Neural cell (in vitro differentiated cells): ENCODE measurements at regions not wholly inside any gene's neighbourhood (a gene's known extent, or its start where the extent isn't known, plus 50 kb on each side); places are given as distances from the start of the nearest gene placed in this dataset.

ENCODE experiments used
- H2AFZ ChIP-seq: fragments of 200-600, 300-800 bp; sonication (generic), shearing (Covaris generic); 2 replicates; pipeline ENCODE4 v1.6.0; 2014; ENCODE audit warnings: low read depth, mild to moderate bottlenecking, antibody characterized with exemption, low read length, moderate library complexity
- H3F3A ChIP-seq: fragments of 200-600 bp; shearing (Covaris generic); 2 replicates; pipeline ENCODE4 v1.6.1; 2016; ENCODE audit warnings: mild to moderate bottlenecking, moderate library complexity, mixed read lengths, antibody characterized with exemption, low read length; ENCODE audit not compliant: insufficient read depth, poor library complexity, severe bottlenecking
- H3K27ac ChIP-seq: fragments of 200-600, 300-800 bp; sonication (generic), shearing (Covaris generic); 2 replicates; pipeline ENCODE4 v1.5.1; 2014; ENCODE audit warnings: mild to moderate bottlenecking, low read length, moderate library complexity
- H3K27me3 ChIP-seq: fragments of 300-800, 200-600 bp; sonication (generic), shearing (Covaris generic); 2 replicates; pipeline ENCODE4 v1.6.0; 2014; ENCODE audit warnings: mild to moderate bottlenecking, low read depth, low read length, moderate library complexity; ENCODE audit not compliant: insufficient read depth
- H3K36me3 ChIP-seq: fragments of 300-800, 200-600 bp; sonication (generic), shearing (Covaris generic); 2 replicates; pipeline ENCODE4 v1.5.1; 2014; ENCODE audit warnings: mild to moderate bottlenecking, antibody characterized with exemption, low read length, moderate library complexity; ENCODE audit not compliant: insufficient read depth
- H3K4me2 ChIP-seq: fragments of 300-800, 200-600 bp; sonication (generic), shearing (Covaris generic); 2 replicates; pipeline ENCODE4 v1.6.0; 2014; ENCODE audit warnings: mild to moderate bottlenecking, low read length
- H3K4me3 ChIP-seq: fragments of 300-800, 200-600 bp; sonication (generic), shearing (Covaris generic); 2 replicates; pipeline ENCODE4 v1.5.1; 2014; ENCODE audit warnings: mild to moderate bottlenecking, low read length, moderate library complexity
- H3K79me2 ChIP-seq: fragments of 200-600 bp; shearing (Covaris generic); replicated peaks from 2 replicates; pipeline ENCODE4 v1.6.0; 2014; ENCODE audit warnings: mild to moderate bottlenecking, low read length, moderate library complexity; ENCODE audit not compliant: insufficient read depth
- H3K9ac ChIP-seq: fragments of 300-800, 200-600 bp; sonication (generic), shearing (Covaris generic); 2 replicates; pipeline ENCODE4 v1.6.1; 2016; ENCODE audit warnings: mild to moderate bottlenecking, low read length, mixed read lengths
- H3K9me2 ChIP-seq: fragments of 200-600 bp; shearing (Covaris generic); 2 replicates; pipeline ENCODE4 v1.6.1; 2016; ENCODE audit warnings: mild to moderate bottlenecking, low read length, mixed read lengths; ENCODE audit not compliant: insufficient read depth
- H3K9me3 ChIP-seq: fragments of 200-600, 300-800 bp; sonication (generic), shearing (Covaris generic); 2 replicates; pipeline ENCODE4 v1.6.1; 2016; ENCODE audit warnings: mild to moderate bottlenecking, mixed run types, low read length, moderate library complexity, mixed read lengths
- H4K20me1 ChIP-seq: fragments of 200-600 bp; shearing (Covaris generic); 2 replicates; pipeline ENCODE4 v1.6.1; 2016; ENCODE audit warnings: mild to moderate bottlenecking, mixed run types; ENCODE audit not compliant: insufficient read depth
- CTCF ChIP-seq: fragments of 450-650 bp; IDR thresholded peaks from 2 replicates; pipeline ENCODE4 v1.5.1; 2014; ENCODE audit warnings: antibody characterized with exemption, mild to moderate bottlenecking, moderate library complexity; ENCODE audit not compliant: poor library complexity, severe bottlenecking
- EP300 ChIP-seq: fragments of 450-650 bp; conservative IDR thresholded peaks from 2 replicates; pipeline ENCODE4 v1.6.1; 2014; ENCODE audit warnings: antibody characterized with exemption, mild to moderate bottlenecking, moderate library complexity; ENCODE audit not compliant: poor library complexity, severe bottlenecking
- EZH2 ChIP-seq: fragments of 200-600, 300-800 bp; shearing (Covaris generic), sonication (generic); IDR thresholded peaks from 2 replicates; pipeline ENCODE4 v1.6.1; 2014; ENCODE audit warnings: antibody characterized with exemption, low read length, borderline replicate concordance, mild to moderate bottlenecking; ENCODE audit not compliant: insufficient read depth, poor library complexity, severe bottlenecking
- MXI1 ChIP-seq: fragments of 450-650 bp; conservative IDR thresholded peaks from 2 replicates; pipeline ENCODE4 v1.6.1; 2014; ENCODE audit warnings: antibody characterized with exemption, mild to moderate bottlenecking; ENCODE audit not compliant: poor library complexity, severe bottlenecking
- POLR2AphosphoS5 ChIP-seq: IDR thresholded peaks from 2 replicates; pipeline ENCODE4 v1.6.1; 2012
- RAD21 ChIP-seq: fragments of 450-650 bp; conservative IDR thresholded peaks from 2 replicates; pipeline ENCODE4 v1.6.1; 2014; ENCODE audit warnings: antibody characterized with exemption, mild to moderate bottlenecking, moderate library complexity
- SMC3 ChIP-seq: fragments of 450-650 bp; conservative IDR thresholded peaks from 2 replicates; pipeline ENCODE4 v1.6.1; 2014; ENCODE audit warnings: antibody characterized with exemption, mild to moderate bottlenecking, moderate library complexity; ENCODE audit not compliant: poor library complexity
- TAF1 ChIP-seq: IDR thresholded peaks from 2 replicates; pipeline ENCODE4 v1.6.1; 2012; ENCODE audit warnings: low read depth
- TF ChIP-seq, protein P1 (sequence below): IDR thresholded peaks from 2 replicates; pipeline ENCODE4 v1.6.1; 2012; ENCODE audit warnings: borderline replicate concordance

- H3K27ac ChIP-seq = no peak overlapping the region
- H3K27me3 ChIP-seq = no peaks in the 10 kb centered on the region
- H3K79me2 ChIP-seq = peaks cover 17% of the 10 kb centered on the region
- H3K9me3 ChIP-seq = no peaks in the 10 kb centered on the region
- no peak overlapping the region for H2AFZ ChIP-seq
- H3F3A ChIP-seq = no peaks in the 10 kb centered on the region
- no peak for TF ChIP-seq RAD21
- TF ChIP-seq EP300 = no peak
- TF ChIP-seq EZH2 = no peak
- TF ChIP-seq POLR2AphosphoS5 = no peak
- TF ChIP-seq CTCF = no peak
- TF ChIP-seq SMC3 = no peak
- TF ChIP-seq, protein P1, sequence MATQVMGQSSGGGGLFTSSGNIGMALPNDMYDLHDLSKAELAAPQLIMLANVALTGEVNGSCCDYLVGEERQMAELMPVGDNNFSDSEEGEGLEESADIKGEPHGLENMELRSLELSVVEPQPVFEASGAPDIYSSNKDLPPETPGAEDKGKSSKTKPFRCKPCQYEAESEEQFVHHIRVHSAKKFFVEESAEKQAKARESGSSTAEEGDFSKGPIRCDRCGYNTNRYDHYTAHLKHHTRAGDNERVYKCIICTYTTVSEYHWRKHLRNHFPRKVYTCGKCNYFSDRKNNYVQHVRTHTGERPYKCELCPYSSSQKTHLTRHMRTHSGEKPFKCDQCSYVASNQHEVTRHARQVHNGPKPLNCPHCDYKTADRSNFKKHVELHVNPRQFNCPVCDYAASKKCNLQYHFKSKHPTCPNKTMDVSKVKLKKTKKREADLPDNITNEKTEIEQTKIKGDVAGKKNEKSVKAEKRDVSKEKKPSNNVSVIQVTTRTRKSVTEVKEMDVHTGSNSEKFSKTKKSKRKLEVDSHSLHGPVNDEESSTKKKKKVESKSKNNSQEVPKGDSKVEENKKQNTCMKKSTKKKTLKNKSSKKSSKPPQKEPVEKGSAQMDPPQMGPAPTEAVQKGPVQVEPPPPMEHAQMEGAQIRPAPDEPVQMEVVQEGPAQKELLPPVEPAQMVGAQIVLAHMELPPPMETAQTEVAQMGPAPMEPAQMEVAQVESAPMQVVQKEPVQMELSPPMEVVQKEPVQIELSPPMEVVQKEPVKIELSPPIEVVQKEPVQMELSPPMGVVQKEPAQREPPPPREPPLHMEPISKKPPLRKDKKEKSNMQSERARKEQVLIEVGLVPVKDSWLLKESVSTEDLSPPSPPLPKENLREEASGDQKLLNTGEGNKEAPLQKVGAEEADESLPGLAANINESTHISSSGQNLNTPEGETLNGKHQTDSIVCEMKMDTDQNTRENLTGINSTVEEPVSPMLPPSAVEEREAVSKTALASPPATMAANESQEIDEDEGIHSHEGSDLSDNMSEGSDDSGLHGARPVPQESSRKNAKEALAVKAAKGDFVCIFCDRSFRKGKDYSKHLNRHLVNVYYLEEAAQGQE = no peak
- TF ChIP-seq MXI1 = no peak
- no peak overlapping the region for H3K9ac ChIP-seq
- no peak overlapping the region for H3K4me2 ChIP-seq
- no peaks in the 10 kb centered on the region for H3K36me3 ChIP-seq
- no peaks in the 10 kb centered on the region for H4K20me1 ChIP-seq
- no peaks in the 10 kb centered on the region for H3K9me2 ChIP-seq
- no peak overlapping the region for H3K4me3 ChIP-seq
Observed at GRCh38 chr10:29699621-29700020, 64.8 kb upstream of the SVIL start.

DNA sequence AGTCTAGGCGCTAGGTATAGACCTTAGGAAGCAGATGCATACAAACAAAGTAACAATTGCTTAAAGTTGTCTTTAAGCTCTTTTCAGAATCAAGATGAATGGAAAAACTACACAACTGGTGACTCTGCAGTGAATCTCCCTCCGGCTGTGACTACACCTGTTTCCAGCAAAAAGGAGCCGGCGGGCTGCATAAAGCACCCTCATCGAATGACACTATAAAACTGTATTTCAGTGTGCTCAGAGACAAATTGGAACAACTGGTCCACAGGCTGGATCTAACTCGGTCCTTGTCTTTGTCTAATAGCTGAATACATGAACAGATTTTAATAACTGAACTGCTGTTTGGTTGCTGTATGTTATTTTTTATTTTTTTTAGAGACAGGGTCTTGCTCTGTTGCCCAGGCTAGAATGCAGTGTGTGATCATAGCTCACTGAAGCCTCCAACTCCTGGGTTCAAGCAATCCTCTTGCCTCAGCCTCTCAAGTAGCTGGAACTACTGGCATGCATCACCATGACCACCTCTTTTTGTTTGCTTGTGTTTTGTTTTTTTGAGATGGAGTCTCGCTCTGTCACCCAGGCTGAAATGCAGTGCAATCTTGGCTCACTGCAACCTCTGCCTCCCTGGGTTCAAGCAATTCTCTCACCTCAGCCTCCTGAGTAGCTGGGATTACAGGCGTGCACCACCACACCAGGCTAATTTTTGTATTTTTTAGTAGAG, 64.2 kb upstream of the SVIL start:
- peaks cover 12% of the 10 kb centered on the region for H3K79me2 ChIP-seq
- H3K9me3 ChIP-seq = no peaks in the 10 kb centered on the region

More for the DNA sequence above, 64.2 kb upstream of the SVIL start:
- Histone ChIP-seq H3K27me3 (no peaks in the 10 kb centered on the region), H3K27ac (no peak overlapping the region), H3K4me2 (no peak overlapping the region), H3K9ac (no peak overlapping the region), H3K36me3 (no peaks in the 10 kb centered on the region), H3K9me2 (no peaks in the 10 kb centered on the region), H3K4me3 (no peak overlapping the region), H4K20me1 (no peaks in the 10 kb centered on the region), H2AFZ (no peak overlapping the region), H3F3A (no peaks in the 10 kb centered on the region)
- TF ChIP-seq EZH2 = no peak
- no peak for TF ChIP-seq RAD21
- TF ChIP-seq CTCF = no peak
- TF ChIP-seq, protein P1 = no peak
- TF ChIP-seq MXI1 = no peak
- no peak for TF ChIP-seq SMC3
- no peak for TF ChIP-seq TAF1
- no peak for TF ChIP-seq EP300
- TF ChIP-seq POLR2AphosphoS5 = no peak
